NCI-H345 treated with DMSO at 0.1 percent for 48 hours (cell line): ENCODE measurements at regions not wholly inside any gene's neighbourhood (a gene's known extent, or its start where the extent isn't known, plus 50 kb on each side); places are given as distances from the start of the nearest gene placed in this dataset.
"Not testable (repeated sequence)": the region's sequence is repeated elsewhere in the genome, so short reads cannot be mapped to it uniquely, and the experiment has no call there.

ENCODE experiments used
- DNase-seq: peaks from one replicate; lab custom pipeline; 2025; ENCODE audit not compliant: unreplicated experiment; lab: John Stamatoyannopoulos, UW

DNA sequence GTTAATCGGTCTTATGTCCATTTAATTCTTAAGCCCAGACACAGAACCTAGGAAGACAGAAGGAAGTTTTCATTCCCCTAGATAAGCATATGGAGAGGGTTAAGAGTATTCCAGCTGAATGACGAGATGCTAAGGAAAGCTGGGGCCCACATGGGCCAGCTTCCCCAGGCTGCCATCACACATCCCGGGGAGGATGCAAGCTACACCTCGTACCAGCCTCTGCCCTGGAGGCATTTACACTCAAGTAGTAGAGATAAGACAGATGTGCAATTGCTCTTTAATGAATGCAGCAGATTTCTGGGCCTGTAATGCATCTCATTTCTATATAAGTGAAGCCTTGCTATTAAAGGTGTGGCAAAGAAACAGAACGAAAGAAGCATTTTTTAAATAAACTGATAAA, 144.5 kb downstream of the MEX3B start:
- no peak for DNase-seq

DNA sequence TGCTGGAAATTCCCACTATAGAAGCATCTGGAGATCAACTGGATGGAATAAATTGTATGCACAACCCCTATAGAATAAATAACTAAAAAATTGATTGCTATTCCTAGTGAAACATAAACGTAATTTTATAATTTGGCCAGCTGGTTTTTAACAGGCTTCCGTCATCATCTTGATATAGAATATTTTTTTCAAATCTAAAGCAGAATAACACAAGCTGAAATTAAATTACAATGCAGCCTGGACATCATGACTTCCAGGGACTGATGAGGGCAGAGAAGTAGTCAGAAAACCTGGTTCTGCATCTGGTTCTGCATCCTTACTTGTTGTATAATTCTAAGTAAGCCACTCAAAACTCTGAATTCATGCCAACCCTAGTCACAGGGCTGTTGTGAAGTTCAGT, 146.1 kb downstream of the MEX3B start:
- no peak for DNase-seq

GRCh38 chr15:81899024-81899423, 146.8 kb downstream of the MEX3B start:
- no peak for DNase-seq

DNA sequence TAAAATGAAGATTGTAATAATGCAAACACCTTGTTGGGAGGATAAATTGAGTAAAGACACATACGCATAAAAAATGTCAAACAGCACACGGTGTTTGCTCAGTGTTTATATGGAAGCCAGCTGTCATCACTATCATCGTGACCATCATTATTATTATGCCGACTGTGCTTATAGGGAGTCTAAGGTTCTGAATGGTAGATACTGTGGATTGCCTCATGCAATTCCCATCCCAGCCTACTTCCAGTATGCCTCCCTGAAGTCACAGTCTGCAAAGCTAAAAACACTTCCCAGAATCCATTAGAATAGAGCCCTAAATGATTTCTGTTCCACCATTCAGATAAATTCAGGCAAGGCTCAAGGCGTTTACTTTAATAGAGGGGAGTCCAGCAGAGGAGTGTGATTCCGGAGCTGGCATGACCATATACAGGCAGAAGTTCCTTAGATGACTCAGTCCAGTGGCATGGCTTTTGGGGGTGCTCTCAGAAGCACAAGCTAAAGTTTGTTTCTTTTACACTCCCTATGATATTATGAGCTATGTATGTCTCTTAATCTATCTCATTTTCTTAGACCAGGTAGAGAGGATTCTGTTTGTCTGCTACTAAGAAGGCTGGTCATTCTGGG, 148.7 kb downstream of the MEX3B start:
- DNase-seq = no peak

DNA sequence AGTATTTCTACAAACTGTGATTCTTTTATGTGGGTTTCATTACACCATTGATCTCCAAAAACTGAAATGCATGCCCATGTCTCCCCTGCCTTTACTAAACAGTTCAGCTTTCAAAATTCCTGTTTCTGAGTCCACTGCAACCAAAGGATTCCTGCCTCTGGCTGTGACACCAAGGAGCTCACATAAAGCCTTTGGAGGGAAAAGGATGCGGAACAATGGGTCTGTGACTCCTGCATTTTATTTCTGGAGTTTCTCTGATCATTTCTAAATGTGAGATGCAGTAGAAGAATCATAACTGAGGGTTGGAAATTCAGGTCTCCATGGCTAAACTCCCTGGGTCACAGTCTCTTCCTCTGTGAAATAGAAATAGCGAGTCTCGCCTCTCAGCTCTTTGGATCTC, 149.5 kb downstream of the MEX3B start:
- no peak for DNase-seq

DNA sequence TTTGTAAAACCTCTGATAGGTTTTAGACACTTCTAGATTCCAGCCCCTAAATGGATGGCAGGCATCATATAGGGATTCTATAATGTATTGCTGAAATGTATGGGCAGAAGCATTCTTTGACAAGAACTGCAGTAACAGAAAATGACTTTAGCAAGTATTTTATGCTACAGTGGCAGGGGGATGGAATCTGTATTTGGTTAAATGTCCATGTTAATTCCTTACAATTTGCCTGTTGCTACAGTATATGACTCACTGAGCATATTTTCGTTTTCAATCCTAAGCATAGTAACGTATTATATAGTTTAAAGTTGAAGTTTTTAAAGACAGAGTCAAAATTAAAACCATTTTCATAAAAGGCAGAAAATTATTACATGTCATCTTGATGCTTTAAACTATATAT, 150.1 kb downstream of the MEX3B start:
- DNase-seq = no peak

DNA sequence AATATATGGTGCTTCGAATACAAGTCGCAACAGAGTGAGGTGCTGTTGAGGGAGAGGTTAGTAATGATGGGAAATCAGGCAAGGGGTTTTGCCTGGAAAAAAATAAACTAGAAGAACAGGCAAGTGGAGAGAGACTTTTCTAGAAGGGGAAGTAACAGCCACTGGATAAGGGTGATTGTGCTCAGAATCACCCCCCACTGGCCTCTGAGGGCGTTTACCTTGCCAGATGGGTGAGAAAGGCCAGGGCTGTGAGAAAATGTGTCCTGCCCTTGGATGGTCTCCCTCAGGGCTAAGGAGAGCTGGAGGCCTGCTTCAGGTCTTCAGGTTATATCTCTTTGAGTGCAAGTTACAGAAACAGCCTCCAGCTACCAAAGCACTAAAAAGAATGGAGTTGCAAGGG, 151.8 kb downstream of the MEX3B start:
- DNase-seq = no peak

- DNase-seq = no peak
Measured at GRCh38 chr15:81893182-81893835, 152.5 kb downstream of the MEX3B start.

GRCh38 chr15:81890496-81890895, 155.3 kb downstream of the MEX3B start:
- DNase-seq = no peak

- DNase-seq = no peak
Measured at GRCh38 chr15:81889485-81889881, 156.3 kb downstream of the MEX3B start.

- no peak for DNase-seq
Measured at GRCh38 chr15:81888748-81889484, 156.9 kb downstream of the MEX3B start.

- no peak for DNase-seq
Measured at GRCh38 chr15:81887912-81888311, 157.9 kb downstream of the MEX3B start.

DNA sequence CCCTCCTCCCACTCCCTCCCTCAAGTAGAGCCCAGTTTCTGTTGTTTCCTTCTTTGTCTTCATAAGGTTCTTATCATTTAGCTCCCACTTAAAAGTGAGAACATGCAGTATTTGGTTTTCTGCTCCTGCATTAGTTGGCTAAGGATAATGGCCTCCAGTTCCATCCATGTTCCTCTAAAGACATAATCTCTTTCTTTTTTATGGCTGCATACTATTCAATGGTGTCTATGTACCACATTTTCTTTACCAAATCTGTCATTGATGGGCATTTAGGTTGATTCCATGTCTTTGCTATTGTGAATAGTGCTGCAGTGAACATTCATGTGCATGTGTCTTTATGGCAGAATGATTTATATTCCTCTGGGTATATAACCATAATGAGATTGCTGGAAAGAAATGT, 158.6 kb downstream of the MEX3B start:
- DNase-seq = not testable (repeated sequence)

GRCh38 chr15:81886591-81886990, 159.2 kb downstream of the MEX3B start:
- no peak for DNase-seq

GRCh38 chr15:81886080-81886479, 159.7 kb downstream of the MEX3B start:
- no peak for DNase-seq

GRCh38 chr15:81885135-81885534, 160.7 kb downstream of the MEX3B start:
- no peak for DNase-seq

GRCh38 chr15:81882504-81882903, 163.3 kb downstream of the MEX3B start:
- no peak for DNase-seq

- no peak for DNase-seq
Measured at GRCh38 chr15:81880833-81881232, 165.0 kb downstream of the MEX3B start.

GRCh38 chr15:81880314-81880713, 165.5 kb downstream of the MEX3B start:
- DNase-seq = no peak

DNA sequence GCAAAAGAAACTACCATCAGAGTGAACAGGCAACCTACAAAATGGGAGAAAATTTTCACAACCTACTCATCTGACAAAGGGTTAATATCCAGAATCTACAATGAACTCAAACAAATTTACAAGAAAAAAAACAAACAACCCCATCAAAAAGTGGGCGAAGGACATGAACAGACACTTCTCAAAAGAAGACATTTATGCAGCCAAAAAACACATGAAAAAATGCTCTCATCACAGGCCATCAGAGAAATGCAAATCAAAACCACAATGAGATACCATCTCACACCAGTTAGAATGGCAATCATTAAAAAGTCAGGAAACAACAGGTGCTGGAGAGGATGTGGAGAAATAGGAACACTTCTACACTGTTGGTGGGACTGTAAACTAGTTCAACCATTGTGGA, 170.1 kb downstream of the MEX3B start:
- not testable (repeated sequence) for DNase-seq

DNA sequence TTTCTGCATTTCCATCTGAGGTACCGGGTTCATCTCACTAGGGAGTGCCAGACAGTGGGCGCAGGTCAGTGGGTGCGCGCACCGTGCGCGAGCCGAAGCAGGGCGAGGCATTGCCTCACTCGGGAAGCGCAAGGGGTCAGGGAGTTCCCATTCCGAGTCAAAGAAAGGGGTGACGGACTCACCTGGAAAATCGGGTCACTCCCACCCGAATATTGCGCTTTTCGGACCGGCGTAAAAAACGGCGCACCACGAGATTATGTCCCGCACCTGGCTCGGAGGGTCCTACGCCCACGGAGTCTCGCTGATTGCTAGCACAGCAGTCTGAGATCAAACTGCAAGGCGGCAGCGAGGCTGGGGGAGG, 175.1 kb downstream of the MEX3B start:
- not testable (repeated sequence) for DNase-seq

DNA sequence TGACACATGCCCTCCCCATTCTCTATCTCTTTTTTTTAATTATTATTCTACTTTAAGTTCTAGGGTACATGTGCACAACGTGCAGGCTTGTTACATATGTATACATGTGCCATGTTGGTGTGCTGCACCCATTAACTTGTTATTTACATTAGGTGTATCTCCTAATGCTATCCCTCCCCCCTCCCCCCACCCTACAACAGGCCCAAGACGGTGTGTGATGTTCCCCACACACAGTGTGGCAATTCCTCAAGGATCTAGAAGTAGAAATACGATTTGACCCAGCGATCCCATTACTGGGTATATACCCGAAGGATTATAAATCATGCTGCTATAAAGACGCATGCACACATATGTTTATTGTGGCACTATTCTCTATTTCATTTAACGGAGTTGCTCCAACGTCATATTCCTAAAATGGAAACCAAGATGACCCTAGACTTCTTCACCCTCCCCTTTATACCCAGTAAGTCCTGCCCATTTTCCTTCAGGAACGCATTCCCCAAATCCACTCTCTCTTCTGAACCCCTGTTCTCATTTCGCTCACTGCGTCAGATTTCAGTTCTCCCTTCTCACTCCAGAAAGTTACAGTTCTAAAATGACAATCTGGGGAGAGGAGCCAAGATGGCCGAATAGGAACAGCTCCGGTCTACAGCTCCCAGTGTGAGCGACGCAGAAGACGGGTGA, 175.6 kb downstream of the MEX3B start:
- not testable (repeated sequence) for DNase-seq
